AG09309 (cell line): ENCODE measurements at regions not wholly inside any gene's neighbourhood (a gene's known extent, or its start where the extent isn't known, plus 50 kb on each side); places are given as distances from the start of the nearest gene placed in this dataset.

ENCODE experiments used
- DNase-seq: peaks from one replicate; pipeline ENCODE4 v3.0.0-alpha.2; 2010; ENCODE audit warnings: low read depth
- H3K4me3 ChIP-seq: 2 replicates; pipeline ENCODE4 v1.5.1; 2011; ENCODE audit warnings: mild to moderate bottlenecking, low read depth, low read length, moderate library complexity; ENCODE audit not compliant: control insufficient read depth
- TF ChIP-seq, protein P1 (sequence below): IDR thresholded peaks from 2 replicates; pipeline ENCODE4 v1.5.1; 2011; ENCODE audit warnings: mild to moderate bottlenecking, low read depth, low read length, inconsistent platforms; ENCODE audit not compliant: insufficient read depth, control insufficient read depth; ENCODE audit errors: missing control alignments

DNA sequence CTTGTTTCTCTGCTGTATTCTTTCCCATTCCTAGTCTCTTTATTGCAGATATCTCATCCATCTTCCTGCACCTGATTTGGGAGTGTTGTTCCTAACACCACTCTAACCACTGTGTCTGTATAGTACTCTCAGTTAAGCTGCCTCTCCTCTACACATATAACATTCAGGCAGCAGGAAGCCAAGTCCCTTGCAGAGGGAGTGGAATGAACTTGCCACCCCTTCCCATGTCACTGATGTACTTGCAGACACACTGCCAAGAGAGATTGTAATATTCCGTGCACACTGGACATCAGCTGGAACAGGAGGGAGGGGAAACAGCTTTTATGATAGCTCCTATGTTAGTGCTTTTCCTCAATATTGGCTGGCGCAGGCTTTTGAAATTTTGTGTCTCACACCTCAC is 281.6 kb upstream of the E2F7 start:
- TF ChIP-seq, protein P1, sequence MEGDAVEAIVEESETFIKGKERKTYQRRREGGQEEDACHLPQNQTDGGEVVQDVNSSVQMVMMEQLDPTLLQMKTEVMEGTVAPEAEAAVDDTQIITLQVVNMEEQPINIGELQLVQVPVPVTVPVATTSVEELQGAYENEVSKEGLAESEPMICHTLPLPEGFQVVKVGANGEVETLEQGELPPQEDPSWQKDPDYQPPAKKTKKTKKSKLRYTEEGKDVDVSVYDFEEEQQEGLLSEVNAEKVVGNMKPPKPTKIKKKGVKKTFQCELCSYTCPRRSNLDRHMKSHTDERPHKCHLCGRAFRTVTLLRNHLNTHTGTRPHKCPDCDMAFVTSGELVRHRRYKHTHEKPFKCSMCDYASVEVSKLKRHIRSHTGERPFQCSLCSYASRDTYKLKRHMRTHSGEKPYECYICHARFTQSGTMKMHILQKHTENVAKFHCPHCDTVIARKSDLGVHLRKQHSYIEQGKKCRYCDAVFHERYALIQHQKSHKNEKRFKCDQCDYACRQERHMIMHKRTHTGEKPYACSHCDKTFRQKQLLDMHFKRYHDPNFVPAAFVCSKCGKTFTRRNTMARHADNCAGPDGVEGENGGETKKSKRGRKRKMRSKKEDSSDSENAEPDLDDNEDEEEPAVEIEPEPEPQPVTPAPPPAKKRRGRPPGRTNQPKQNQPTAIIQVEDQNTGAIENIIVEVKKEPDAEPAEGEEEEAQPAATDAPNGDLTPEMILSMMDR = no peak
- DNase-seq = no peak
- H3K4me3 ChIP-seq = no peak overlapping the region

DNA sequence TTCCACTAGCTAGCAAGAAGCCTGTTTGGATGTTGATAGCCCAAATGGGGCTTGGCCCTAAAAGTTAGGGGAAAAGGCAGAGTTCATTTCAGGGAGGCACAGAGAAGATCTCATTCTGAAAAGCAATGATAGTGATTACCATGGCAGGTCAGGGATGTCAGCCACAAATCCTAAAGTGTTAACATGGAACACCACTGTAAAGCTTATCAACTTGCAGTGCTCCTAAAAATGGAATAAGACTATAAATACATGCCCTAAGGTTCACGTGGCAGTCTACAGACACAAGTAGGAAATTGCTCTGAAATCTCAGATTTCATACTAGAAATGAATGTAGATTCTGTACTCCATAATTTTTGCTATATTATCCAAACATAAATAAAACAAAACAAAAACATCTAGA is 280.0 kb upstream of the E2F7 start:
- DNase-seq = no peak
- no peak overlapping the region for H3K4me3 ChIP-seq
- TF ChIP-seq, protein P1 = no peak

DNA sequence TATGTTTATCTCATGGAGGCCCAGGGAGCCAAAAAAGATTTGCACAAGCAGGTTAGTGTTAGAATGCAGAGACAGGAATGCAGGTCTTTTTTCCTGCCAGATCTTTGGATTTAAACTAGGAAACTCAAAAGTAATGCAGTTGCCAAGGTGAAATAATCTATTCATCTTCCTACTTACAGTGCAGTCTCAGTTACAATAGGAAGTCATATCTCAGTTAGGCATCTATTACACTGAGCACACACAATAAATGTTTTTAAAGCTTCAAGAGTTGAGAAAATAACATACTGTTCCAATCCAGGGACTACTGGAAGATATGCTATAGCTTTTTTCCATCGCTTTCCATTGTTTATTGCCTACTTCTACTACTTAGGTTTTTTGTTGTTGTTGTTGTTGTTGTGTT is 279.3 kb upstream of the E2F7 start:
- TF ChIP-seq, protein P1 = no peak
- no peak for DNase-seq
- no peak overlapping the region for H3K4me3 ChIP-seq

DNA sequence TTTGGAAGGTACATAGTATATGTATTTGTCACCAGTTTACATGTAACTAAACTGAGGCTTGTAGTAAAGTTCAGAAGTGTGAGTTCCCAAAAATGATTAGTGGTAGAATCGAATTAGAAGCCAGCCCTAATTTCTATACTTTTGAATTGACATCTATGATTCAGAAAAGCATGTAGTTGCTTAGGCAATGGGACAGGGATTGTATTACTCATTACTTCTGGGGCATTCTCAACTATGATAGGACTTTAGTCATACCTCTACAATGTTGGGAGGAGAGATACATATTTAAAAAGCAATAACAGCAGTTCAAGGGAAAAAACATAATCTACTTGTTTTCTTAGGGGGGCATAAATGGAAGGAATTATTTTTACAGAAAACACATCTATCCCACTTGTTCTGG is 277.9 kb upstream of the E2F7 start:
- TF ChIP-seq, protein P1 = no peak
- no peak for DNase-seq
- no peak overlapping the region for H3K4me3 ChIP-seq

DNA sequence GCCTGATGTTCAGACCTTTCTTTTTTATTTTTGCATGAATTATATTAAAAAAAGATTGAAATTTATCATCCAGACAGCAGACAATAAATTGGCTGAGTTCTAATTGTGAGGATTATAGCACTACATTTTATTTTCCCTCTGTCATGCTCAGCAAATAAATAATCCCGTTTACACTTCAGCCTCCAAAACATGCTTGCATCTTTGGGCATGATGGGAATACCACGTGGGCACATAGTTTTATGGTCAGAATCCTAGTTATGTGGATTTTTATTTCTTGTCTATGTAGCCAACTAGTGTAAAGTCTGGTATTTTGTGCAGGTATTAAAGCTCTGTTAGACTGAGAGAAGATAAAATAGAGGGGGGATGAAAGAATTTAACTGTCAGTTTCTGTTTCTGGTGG is 276.9 kb upstream of the E2F7 start:
- H3K4me3 ChIP-seq = no peak overlapping the region
- DNase-seq = no peak
- TF ChIP-seq, protein P1 = no peak

DNA sequence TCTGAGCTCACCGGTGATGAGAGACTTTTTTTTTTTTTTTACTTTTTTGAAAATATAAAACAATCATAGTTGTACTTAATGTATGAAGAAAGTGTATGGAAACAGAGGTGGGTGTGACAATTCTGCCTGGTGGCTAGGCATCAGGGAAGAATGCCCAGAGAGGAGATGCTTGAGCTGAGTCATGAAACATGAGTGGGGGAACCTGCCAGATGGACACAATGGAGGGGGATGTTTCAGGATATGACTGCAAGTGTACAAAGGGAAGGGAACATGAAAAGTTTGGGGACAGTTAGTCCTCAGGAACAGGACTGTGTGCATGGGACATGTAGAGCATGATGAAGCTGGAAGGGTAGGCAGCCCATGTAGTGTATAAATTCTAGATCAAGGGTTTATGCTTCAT is 274.2 kb upstream of the E2F7 start:
- TF ChIP-seq, protein P1 = no peak
- no peak for DNase-seq

DNA sequence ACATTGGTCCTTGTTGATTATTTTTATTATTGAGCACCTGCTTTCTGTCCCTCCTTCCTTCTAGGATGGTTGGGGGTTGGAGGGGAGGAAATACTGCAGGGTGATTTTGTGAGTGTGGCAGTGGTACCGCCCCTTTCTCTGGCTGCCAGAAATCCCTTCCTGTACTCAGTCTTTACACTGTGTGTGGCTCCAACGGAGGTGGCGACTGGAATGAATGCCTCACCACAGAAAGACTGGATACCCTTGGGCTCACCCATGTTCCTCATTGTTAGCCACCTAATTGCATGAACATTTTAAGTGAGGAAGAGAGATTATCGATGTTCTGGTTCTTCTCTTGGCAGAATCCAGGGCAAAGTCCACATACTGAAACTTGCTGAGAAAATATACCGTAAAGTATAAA is 272.0 kb upstream of the E2F7 start:
- no peak for DNase-seq
- H3K4me3 ChIP-seq = no peak overlapping the region
- TF ChIP-seq, protein P1 = no peak

More for the DNA sequence above, 274.2 kb upstream of the E2F7 start:
- H3K4me3 ChIP-seq = no peak overlapping the region
